OCI-LY3 (cell line): ENCODE measurements at regions not wholly inside any gene's neighbourhood (a gene's known extent, or its start where the extent isn't known, plus 50 kb on each side); places are given as distances from the start of the nearest gene placed in this dataset.

Source experiments
- CTCF ChIP-seq: fragments of 200-600, 300-600 bp; sonication (generic); IDR thresholded peaks from 2 replicates; pipeline ENCODE4 v1.5.1; 2014; ENCODE audit warnings: antibody characterized with exemption, low read length, low read depth
- EZH2phosphoT487 ChIP-seq: fragments of 200-600 bp; shearing (Covaris generic); IDR thresholded peaks from 2 replicates; pipeline ENCODE4 v1.6.1; 2018; ENCODE audit warnings: antibody characterized with exemption, mixed run types, low read depth

- TF ChIP-seq CTCF (no peak), EZH2phosphoT487 (no peak)
Measured at GRCh38 chr6:97863697-97864096, 580.7 kb upstream of the MMS22L start.
